Caco-2 (cell line): ENCODE measurements at regions not wholly inside any gene's neighbourhood (a gene's known extent, or its start where the extent isn't known, plus 50 kb on each side); places are given as distances from the start of the nearest gene placed in this dataset.

ENCODE experiments used
- BruUV-seq: library from RNA; stranded (reverse); fragments of 400-500 nt; replicated peaks from 2 replicates; lab custom pipeline; 2021; lab: Mats Ljungman, UMichigan
- CTCF ChIA-PET: fragments of 300-600 bp; sonication (Branson Sonifier 250); formaldehyde crosslinking; loops from one replicate; lab custom pipeline; 2022; ENCODE audit warnings: antibody characterized with exemption; lab: Charles Lee
- POLR2A ChIA-PET: fragments of 300-600 bp; sonication (Branson Sonifier 250); formaldehyde crosslinking; loops from one replicate; lab custom pipeline; 2022; ENCODE audit warnings: antibody characterized with exemption; lab: Charles Lee
- DNase-seq, 2 experiments: peaks; one replicate each; pipeline versions ENCODE4 v3.0.0 to v3.0.0-alpha.2; 2020 to 2022
- H3K27me3 ChIP-seq: replicated peaks from 2 replicates; pipeline ENCODE4 v1.6.0; 2011; ENCODE audit warnings: low read length; ENCODE audit not compliant: control insufficient read depth, insufficient read depth
- H3K36me3 ChIP-seq: 2 replicates; pipeline ENCODE4 v1.5.1; 2011; ENCODE audit warnings: low read length; ENCODE audit not compliant: control insufficient read depth, insufficient read depth
- H3K4me1 ChIP-seq: fragments of 250-450 bp; sonication (Bioruptor Pico); 2 replicates; pipeline ENCODE4 v1.5.1; 2020; ENCODE audit warnings: mild to moderate bottlenecking
- H3K4me3 ChIP-seq: 2 replicates; pipeline ENCODE4 v1.5.1; 2011; ENCODE audit warnings: low read depth, mild to moderate bottlenecking, control low read depth, low read length
- H3K9me3 ChIP-seq: fragments of 250-450 bp; sonication (Bioruptor Pico); 2 replicates; pipeline ENCODE4 v1.5.1; 2020; ENCODE audit warnings: mild to moderate bottlenecking, moderate library complexity
- H3K27ac Mint-ChIP-seq: one replicate; pipeline ENCODE4 v1.8.0; 2022; ENCODE audit warnings: mixed read lengths; ENCODE audit not compliant: unreplicated experiment
- H3K27me3 Mint-ChIP-seq: one replicate; pipeline ENCODE4 v1.8.0; 2022; ENCODE audit warnings: mixed read lengths; ENCODE audit not compliant: insufficient read depth, unreplicated experiment
- H3K36me3 Mint-ChIP-seq: one replicate; pipeline ENCODE4 v1.8.0; 2022; ENCODE audit warnings: mild to moderate bottlenecking, mixed read lengths; ENCODE audit not compliant: insufficient read depth, unreplicated experiment
- H3K4me1 Mint-ChIP-seq: one replicate; pipeline ENCODE4 v1.8.0; 2022; ENCODE audit warnings: low read depth, mixed read lengths; ENCODE audit not compliant: unreplicated experiment
- H3K4me3 Mint-ChIP-seq: one replicate; pipeline ENCODE4 v1.8.0; 2022; ENCODE audit warnings: mild to moderate bottlenecking, moderate library complexity, mixed read lengths; ENCODE audit not compliant: unreplicated experiment
- H3K9me3 Mint-ChIP-seq: one replicate; pipeline ENCODE4 v1.8.0; 2022; ENCODE audit warnings: mixed read lengths; ENCODE audit not compliant: unreplicated experiment
- intact Hi-C: fragments of 100-400 bp; cut with micrococcal nuclease; formaldehyde crosslinking; loops from one replicate; pipeline ENCODE4 v1.10.0; 2022; ENCODE audit not compliant: unreplicated experiment
- TF ChIP-seq, protein P1 (sequence below), 2 experiments: fragments of 200-600 bp in 1 of 2; IDR thresholded peaks; 1 replicate in 1 of 2; 2 replicates in 1 of 2; pipeline versions ENCODE4 v1.5.1 to v1.8.0; 2011 to 2022; ENCODE audit warnings: antibody characterized with exemption in 1 of 2, control low read depth in 1 of 2, inconsistent platforms in 1 of 2, low read depth in 1 of 2, low read length in 1 of 2, mild to moderate bottlenecking in 1 of 2, moderate library complexity in 1 of 2; ENCODE audit not compliant: insufficient read depth in 1 of 2, severe bottlenecking in 1 of 2, unreplicated experiment in 1 of 2

DNA sequence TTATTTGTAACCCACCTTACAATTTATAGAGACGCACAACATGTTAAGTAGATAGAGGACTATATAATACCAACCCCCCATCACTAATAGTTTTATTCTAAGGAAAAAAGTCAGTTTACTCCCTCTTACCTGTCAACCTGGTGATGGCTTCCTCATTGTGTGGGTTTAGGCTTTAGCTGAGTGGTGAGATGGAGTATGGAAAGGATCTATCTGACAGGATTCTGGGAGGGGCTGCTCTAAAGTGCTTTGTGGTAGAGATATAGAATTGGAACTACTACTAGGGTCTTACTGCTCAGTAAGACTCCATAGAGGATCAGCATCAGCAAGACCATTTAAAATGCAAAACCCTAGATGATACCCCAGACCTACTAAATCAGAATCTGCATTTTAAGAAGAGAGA lies 82.1 kb upstream of the IFNE start:
- H3K4me1 ChIP-seq, result no peaks in the 10 kb centered on the region
- CTCF ChIA-PET, result no interaction called here

DNA sequence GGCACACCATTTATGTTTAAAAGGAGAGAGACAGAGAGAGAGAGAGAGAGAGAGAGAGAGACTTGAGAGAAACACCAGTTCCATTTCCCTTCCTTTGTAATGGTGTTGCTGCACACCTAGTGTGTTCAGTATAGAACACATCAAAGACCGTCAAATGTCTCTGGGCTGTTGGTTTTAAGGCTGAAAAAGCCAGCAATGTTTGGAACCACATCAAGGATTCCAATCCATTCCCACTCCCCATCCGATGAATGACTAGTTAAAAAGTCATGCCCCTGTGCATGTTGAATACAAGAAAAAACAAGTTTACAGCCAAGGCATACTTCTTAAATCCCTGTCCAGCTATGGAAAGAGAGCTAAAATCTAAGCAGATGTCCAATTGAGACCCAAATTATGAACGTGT lies 83.0 kb upstream of the IFNE start:
- Mint-ChIP-seq H3K27ac (peak overlapping the region; percentile 25), H3K9me3 (no peaks in the 10 kb centered on the region), H3K27me3 (no peaks in the 10 kb centered on the region), H3K4me3 (peak overlapping the region; percentile 40), H3K36me3 (peaks cover 4% of the 10 kb centered on the region), H3K4me1 (no peaks in the 10 kb centered on the region)
- TF ChIP-seq, protein P1, sequence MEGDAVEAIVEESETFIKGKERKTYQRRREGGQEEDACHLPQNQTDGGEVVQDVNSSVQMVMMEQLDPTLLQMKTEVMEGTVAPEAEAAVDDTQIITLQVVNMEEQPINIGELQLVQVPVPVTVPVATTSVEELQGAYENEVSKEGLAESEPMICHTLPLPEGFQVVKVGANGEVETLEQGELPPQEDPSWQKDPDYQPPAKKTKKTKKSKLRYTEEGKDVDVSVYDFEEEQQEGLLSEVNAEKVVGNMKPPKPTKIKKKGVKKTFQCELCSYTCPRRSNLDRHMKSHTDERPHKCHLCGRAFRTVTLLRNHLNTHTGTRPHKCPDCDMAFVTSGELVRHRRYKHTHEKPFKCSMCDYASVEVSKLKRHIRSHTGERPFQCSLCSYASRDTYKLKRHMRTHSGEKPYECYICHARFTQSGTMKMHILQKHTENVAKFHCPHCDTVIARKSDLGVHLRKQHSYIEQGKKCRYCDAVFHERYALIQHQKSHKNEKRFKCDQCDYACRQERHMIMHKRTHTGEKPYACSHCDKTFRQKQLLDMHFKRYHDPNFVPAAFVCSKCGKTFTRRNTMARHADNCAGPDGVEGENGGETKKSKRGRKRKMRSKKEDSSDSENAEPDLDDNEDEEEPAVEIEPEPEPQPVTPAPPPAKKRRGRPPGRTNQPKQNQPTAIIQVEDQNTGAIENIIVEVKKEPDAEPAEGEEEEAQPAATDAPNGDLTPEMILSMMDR (IDR thresholded peaks at IDR 0.05; ENCODE audit: insufficient read depth in 1 of 2, low read depth in 1 of 2, low read length in 1 of 2, severe bottlenecking in 1 of 2, unreplicated experiment in 1 of 2), result no peak
- no TSS peak for BruUV-seq
- no peaks in the 10 kb centered on the region for H3K9me3 ChIP-seq
- H3K27me3 ChIP-seq, result no peaks in the 10 kb centered on the region
- no peaks in the 10 kb centered on the region for H3K36me3 ChIP-seq
- ChIA-PET CTCF (no interaction called here), POLR2A (no interaction called here)
- H3K4me3 ChIP-seq, result no peak overlapping the region
- no peak for DNase-seq
- no peaks in the 10 kb centered on the region for H3K4me1 ChIP-seq
- intact Hi-C loops, result no loop called here

More for the DNA sequence above, 82.1 kb upstream of the IFNE start:
- H3K27ac Mint-ChIP-seq, result peak overlapping the region; percentile 30
- no peaks in the 10 kb centered on the region for H3K9me3 Mint-ChIP-seq
- H3K4me1 Mint-ChIP-seq, result no peaks in the 10 kb centered on the region
- Histone ChIP-seq H3K9me3 (no peaks in the 10 kb centered on the region), H3K4me3 (no peak overlapping the region), H3K27me3 (no peaks in the 10 kb centered on the region), H3K36me3 (no peaks in the 10 kb centered on the region)
- intact Hi-C loops, result no loop called here
- peaks cover 9% of the 10 kb centered on the region for H3K36me3 Mint-ChIP-seq
- no peaks in the 10 kb centered on the region for H3K27me3 Mint-ChIP-seq
- TF ChIP-seq, protein P1 (IDR thresholded peaks at IDR 0.05; ENCODE audit: insufficient read depth in 1 of 2, low read depth in 1 of 2, low read length in 1 of 2, severe bottlenecking in 1 of 2, unreplicated experiment in 1 of 2), result no peak
- no peak for DNase-seq
- H3K4me3 Mint-ChIP-seq, result no peak overlapping the region
- BruUV-seq, result no TSS peak
- POLR2A ChIA-PET, result no interaction called here

DNA sequence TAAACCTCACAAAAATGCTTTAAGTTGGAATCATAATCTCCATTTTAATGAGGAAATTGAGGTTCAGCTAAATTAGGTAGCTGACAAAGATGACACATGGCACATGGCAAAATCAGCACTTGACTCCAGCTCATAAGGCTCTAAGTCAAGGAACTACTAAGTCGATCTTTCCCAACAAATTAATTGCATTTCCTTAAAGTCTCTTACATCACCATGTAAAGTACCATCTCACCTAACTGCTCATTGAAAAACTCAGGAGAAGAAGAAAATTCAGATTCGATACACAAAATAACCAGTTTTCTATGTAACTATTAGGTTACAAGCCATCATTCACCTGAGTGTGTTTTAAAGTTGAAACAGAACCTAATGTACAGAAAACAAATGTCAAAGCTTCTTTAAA lies 85.8 kb upstream of the IFNE start:
- H3K27me3 Mint-ChIP-seq, result no peaks in the 10 kb centered on the region
- intact Hi-C loops, result no loop called here
- no peak overlapping the region for H3K4me3 ChIP-seq
- no peaks in the 10 kb centered on the region for H3K36me3 ChIP-seq
- H3K4me1 Mint-ChIP-seq, result no peaks in the 10 kb centered on the region
- H3K36me3 Mint-ChIP-seq, result no peaks in the 10 kb centered on the region
- TF ChIP-seq, protein P1 (IDR thresholded peaks at IDR 0.05; ENCODE audit: insufficient read depth in 1 of 2, low read depth in 1 of 2, low read length in 1 of 2, severe bottlenecking in 1 of 2, unreplicated experiment in 1 of 2), result no peak
- ChIA-PET POLR2A (no interaction called here), CTCF (no interaction called here)
- no peaks in the 10 kb centered on the region for H3K4me1 ChIP-seq
- H3K27ac Mint-ChIP-seq, result no peak overlapping the region
- DNase-seq, result no peak
- H3K4me3 Mint-ChIP-seq, result no peak overlapping the region
- no TSS peak for BruUV-seq
- no peaks in the 10 kb centered on the region for H3K9me3 ChIP-seq
- H3K9me3 Mint-ChIP-seq, result no peaks in the 10 kb centered on the region
- H3K27me3 ChIP-seq, result no peaks in the 10 kb centered on the region
